ENCODE measurements at regions not wholly inside any gene's neighbourhood (a gene's known extent, or its start where the extent isn't known, plus 50 kb on each side); places are given as distances from the start of the nearest gene placed in this dataset.

- Mint-ChIP-seq H3K9me3 (ENCODE audit: insufficient read depth) (no peaks in the 10 kb centered on the region), H3K27ac (no peak overlapping the region), H3K4me1 (no peaks in the 10 kb centered on the region), H3K4me3 (no peak overlapping the region), H3K27me3 (peaks cover 9% of the 10 kb centered on the region)
- Histone ChIP-seq H3K4me1 (ENCODE audit: control insufficient read depth in 2 of 2, insufficient read depth in 2 of 2, low read length in 2 of 2) (no peaks in the 10 kb centered on the region), H3K27ac (ENCODE audit: low read length in 2 of 2) (no peak overlapping the region), H4K20me1 (ENCODE audit: control insufficient read depth, insufficient read depth, low read length, poor library complexity, severe bottlenecking) (no peaks in the 10 kb centered on the region), H3K9ac (ENCODE audit: low read length) (no peak overlapping the region), H3K27me3 (replicated peaks in 1 of 4; ENCODE audit: control extremely low read depth in 1 of 4, control insufficient read depth in 3 of 4, insufficient read depth in 4 of 4, low read length in 3 of 4) (peaks cover 0 to 2% (median 0%) of the 10 kb centered on the region in 4 experiments), H3K36me3 (replicated peaks in 1 of 2; ENCODE audit: control extremely low read depth in 1 of 2, control insufficient read depth in 1 of 2, extremely low read depth in 1 of 2, insufficient read depth in 2 of 2, low read length in 1 of 2) (no peaks in the 10 kb centered on the region), H3K79me2 (ENCODE audit: control insufficient read depth, insufficient read depth, low read length) (no peaks in the 10 kb centered on the region), H3K9me3 (ENCODE audit: control extremely low read depth in 1 of 3, control insufficient read depth in 2 of 3, insufficient read depth in 1 of 3, low read length in 2 of 3) (no peaks in the 10 kb centered on the region), H2AFZ (ENCODE audit: insufficient read depth, low read depth, low read length, poor library complexity, severe bottlenecking) (no peak overlapping the region), H3K4me2 (replicated peaks; ENCODE audit: low read depth, low read length, poor library complexity, severe bottlenecking) (no peak overlapping the region), H3K4me3 (ENCODE audit: control extremely low read depth in 1 of 5, extremely low read depth in 1 of 5, insufficient read depth in 1 of 5, low read depth in 2 of 5, low read length in 4 of 5) (no peak overlapping the region)
- TF ChIP-seq EZH2 (IDR thresholded peaks at IDR 0.05; ENCODE audit: borderline replicate concordance, insufficient read depth, low read depth, low read length, poor library complexity, severe bottlenecking) (no peak), CTCF (IDR thresholded peaks at IDR 0.05) (no peak)
- DNase-seq, result no peak
- ChIA-PET CTCF (interaction anchor here (1.5 kb wide), 1 partner anchor 26 kb away, joined by 5 read pairs; no protein-coding TSS in a partner anchor), POLR2A (no interaction called here)
- no peak for ATAC-seq (ENCODE audit: low read depth)
- WGBS (ENCODE audit: insufficient coverage), result 67% methylated on average over 1 of the region's 5 CpGs
- intact Hi-C loops (cut with micrococcal nuclease), result no loop called here
Observed at GRCh38 chr4:129335818-129336217, 239.9 kb downstream of the C4orf33 start.

GRCh38 chr4:129336457-129337227 is 240.7 kb downstream of the C4orf33 start:
- POLR2A ChIA-PET, result no interaction called here
- Histone ChIP-seq H3K36me3 (replicated peaks in 1 of 2; ENCODE audit: control extremely low read depth in 1 of 2, control insufficient read depth in 1 of 2, extremely low read depth in 1 of 2, insufficient read depth in 2 of 2, low read length in 1 of 2) (no peaks in the 10 kb centered on the region), H3K27ac (ENCODE audit: low read length in 2 of 2) (no peak overlapping the region), H3K4me1 (ENCODE audit: control insufficient read depth in 2 of 2, insufficient read depth in 2 of 2, low read length in 2 of 2) (no peaks in the 10 kb centered on the region), H3K9me3 (ENCODE audit: control extremely low read depth in 1 of 3, control insufficient read depth in 2 of 3, insufficient read depth in 1 of 3, low read length in 2 of 3) (no peaks in the 10 kb centered on the region), H4K20me1 (ENCODE audit: control insufficient read depth, insufficient read depth, low read length, poor library complexity, severe bottlenecking) (no peaks in the 10 kb centered on the region), H2AFZ (ENCODE audit: insufficient read depth, low read depth, low read length, poor library complexity, severe bottlenecking) (no peak overlapping the region), H3K4me2 (replicated peaks; ENCODE audit: low read depth, low read length, poor library complexity, severe bottlenecking) (no peak overlapping the region), H3K4me3 (ENCODE audit: control extremely low read depth in 1 of 5, extremely low read depth in 1 of 5, insufficient read depth in 1 of 5, low read depth in 2 of 5, low read length in 4 of 5) (no peak overlapping the region), H3K79me2 (ENCODE audit: control insufficient read depth, insufficient read depth, low read length) (no peaks in the 10 kb centered on the region), H3K9ac (ENCODE audit: low read length) (no peak overlapping the region), H3K27me3 (replicated peaks in 1 of 4; ENCODE audit: control extremely low read depth in 1 of 4, control insufficient read depth in 3 of 4, insufficient read depth in 4 of 4, low read length in 3 of 4) (peaks cover 0 to 4% (median 0%) of the 10 kb centered on the region in 4 experiments)
- DNase-seq (no peak), ATAC-seq (ENCODE audit: low read depth) (no peak)
- intact Hi-C loops (cut with micrococcal nuclease), result no loop called here
- no peaks in the 10 kb centered on the region for H3K9me3 Mint-ChIP-seq (ENCODE audit: insufficient read depth)
- H3K27ac Mint-ChIP-seq, result no peak overlapping the region
- peaks cover 9% of the 10 kb centered on the region for H3K27me3 Mint-ChIP-seq
- WGBS (ENCODE audit: insufficient coverage), result 70% methylated on average over 2 of the region's 4 CpGs
- TF ChIP-seq CTCF (IDR thresholded peaks at IDR 0.05) (no peak), EZH2 (IDR thresholded peaks at IDR 0.05; ENCODE audit: borderline replicate concordance, insufficient read depth, low read depth, low read length, poor library complexity, severe bottlenecking) (no peak)
- no peaks in the 10 kb centered on the region for H3K4me1 Mint-ChIP-seq
- no peak overlapping the region for H3K4me3 Mint-ChIP-seq
- CTCF ChIA-PET, result interaction anchor here (1.5 kb wide), 1 partner anchor 25 kb away, joined by 5 read pairs; no protein-coding TSS in a partner anchor

Data from B cell (primary cell).